ENCODE measurements at regions not wholly inside any gene's neighbourhood (a gene's known extent, or its start where the extent isn't known, plus 50 kb on each side); places are given as distances from the start of the nearest gene placed in this dataset.

- no peak for DNase-seq (ENCODE audit: extremely low spot score)
- Histone ChIP-seq H3K36me3 (no peaks in the 10 kb centered on the region), H3K4me1 (no peaks in the 10 kb centered on the region), H3K4me3 (no peak overlapping the region), H3K27me3 (no peaks in the 10 kb centered on the region), H3K27ac (replicated peaks in 1 of 4) (no peak overlapping the region), H3K9me3 (no peaks in the 10 kb centered on the region)
- intact Hi-C loops (cut with DNase I), result no loop called here
- no peak for TF ChIP-seq CTCF (IDR thresholded peaks at IDR 0.05)
- no peak for TF ChIP-seq POLR2AphosphoS5 (IDR thresholded peaks at IDR 0.05)
- TF ChIP-seq EP300 (IDR thresholded peaks at IDR 0.05), result no peak
- TF ChIP-seq POLR2A (IDR thresholded peaks at IDR 0.05; ENCODE audit: low read depth), result no peak
- WGBS, result 47% methylated on average over 4 of the region's 4 CpGs
Measured at GRCh38 chr3:135310317-135310716, 515.3 kb downstream of the EPHB1 start.

- Histone ChIP-seq H3K4me3 (no peak overlapping the region), H3K4me1 (no peaks in the 10 kb centered on the region), H3K36me3 (no peaks in the 10 kb centered on the region), H3K9me3 (no peaks in the 10 kb centered on the region), H3K27ac (replicated peaks in 1 of 4) (no peak overlapping the region), H3K27me3 (no peaks in the 10 kb centered on the region)
- WGBS, result 75% methylated on average over 5 of the region's 5 CpGs
- intact Hi-C loops (cut with DNase I), result no loop called here
- no peak for TF ChIP-seq EP300 (IDR thresholded peaks at IDR 0.05)
- no peak for TF ChIP-seq POLR2A (IDR thresholded peaks at IDR 0.05; ENCODE audit: low read depth)
- TF ChIP-seq POLR2AphosphoS5 (IDR thresholded peaks at IDR 0.05), result no peak
- TF ChIP-seq CTCF (IDR thresholded peaks at IDR 0.05), result no peak
- peak; percentile 88 for DNase-seq (ENCODE audit: extremely low spot score)
Measured at GRCh38 chr3:135311699-135312098, 516.6 kb downstream of the EPHB1 start.

GRCh38 chr3:135314237-135314636 is 519.2 kb downstream of the EPHB1 start:
- Histone ChIP-seq H3K36me3 (no peaks in the 10 kb centered on the region), H3K9me3 (no peaks in the 10 kb centered on the region), H3K4me3 (no peak overlapping the region), H3K4me1 (no peaks in the 10 kb centered on the region), H3K27me3 (no peaks in the 10 kb centered on the region), H3K27ac (replicated peaks in 1 of 4) (no peak overlapping the region)
- 94% methylated on average over 1 of the region's 1 CpG for WGBS
- DNase-seq (ENCODE audit: extremely low spot score), result peak; percentile 57
- intact Hi-C loops (cut with DNase I), result no loop called here
- TF ChIP-seq EP300 (IDR thresholded peaks at IDR 0.05), result no peak
- TF ChIP-seq CTCF (IDR thresholded peaks at IDR 0.05), result no peak
- TF ChIP-seq POLR2AphosphoS5 (IDR thresholded peaks at IDR 0.05), result no peak
- TF ChIP-seq POLR2A (IDR thresholded peaks at IDR 0.05; ENCODE audit: low read depth), result no peak

- Histone ChIP-seq H3K36me3 (no peaks in the 10 kb centered on the region), H3K4me3 (no peak overlapping the region), H3K4me1 (no peaks in the 10 kb centered on the region), H3K9me3 (no peaks in the 10 kb centered on the region), H3K27ac (replicated peaks in 1 of 4) (no peak overlapping the region), H3K27me3 (peaks cover 0 to 12% (median 2%) of the 10 kb centered on the region in 4 donors)
- TF ChIP-seq POLR2A (IDR thresholded peaks at IDR 0.05; ENCODE audit: low read depth) (no peak), EP300 (IDR thresholded peaks at IDR 0.05) (no peak), CTCF (IDR thresholded peaks at IDR 0.05) (no peak), POLR2AphosphoS5 (IDR thresholded peaks at IDR 0.05) (no peak)
- intact Hi-C loops (cut with DNase I), result no loop called here
- 46% methylated on average over 5 of the region's 5 CpGs for WGBS
- no peak for DNase-seq (ENCODE audit: extremely low spot score)
Measured at GRCh38 chr3:135324301-135324700, 529.2 kb downstream of the EPHB1 start.

- Histone ChIP-seq H3K4me1 (no peaks in the 10 kb centered on the region), H3K36me3 (no peaks in the 10 kb centered on the region), H3K9me3 (no peaks in the 10 kb centered on the region), H3K27ac (replicated peaks in 1 of 4) (no peak overlapping the region), H3K27me3 (peaks cover 0 to 12% (median 2%) of the 10 kb centered on the region in 4 donors), H3K4me3 (no peak overlapping the region)
- 58% methylated on average over 1 of the region's 1 CpG for WGBS
- TF ChIP-seq POLR2A (IDR thresholded peaks at IDR 0.05; ENCODE audit: low read depth) (no peak), CTCF (IDR thresholded peaks at IDR 0.05) (no peak), POLR2AphosphoS5 (IDR thresholded peaks at IDR 0.05) (no peak), EP300 (IDR thresholded peaks at IDR 0.05) (no peak)
- intact Hi-C loops (cut with DNase I), result no loop called here
- peak; percentile 53 for DNase-seq (ENCODE audit: extremely low spot score)
Measured at GRCh38 chr3:135325096-135325495, 530.0 kb downstream of the EPHB1 start.
